GM18502 (cell line): ENCODE measurements at regions not wholly inside any gene's neighbourhood (a gene's known extent, or its start where the extent isn't known, plus 50 kb on each side); places are given as distances from the start of the nearest gene placed in this dataset.
"Not testable (repeated sequence)": the region's sequence is repeated elsewhere in the genome, so short reads cannot be mapped to it uniquely, and the experiment has no call there.

Source experiments
- ATAC-seq: cut with Tn5 transposase; IDR thresholded peaks from one replicate; pipeline ENCODE4 v1.9.1; 2021; ENCODE audit warnings: mild to moderate bottlenecking; ENCODE audit not compliant: unreplicated experiment, poor library complexity

- no peak for ATAC-seq
Observed at GRCh38 chrX:136975684-136976470, 57.9 kb downstream of the GPR101 start.

DNA sequence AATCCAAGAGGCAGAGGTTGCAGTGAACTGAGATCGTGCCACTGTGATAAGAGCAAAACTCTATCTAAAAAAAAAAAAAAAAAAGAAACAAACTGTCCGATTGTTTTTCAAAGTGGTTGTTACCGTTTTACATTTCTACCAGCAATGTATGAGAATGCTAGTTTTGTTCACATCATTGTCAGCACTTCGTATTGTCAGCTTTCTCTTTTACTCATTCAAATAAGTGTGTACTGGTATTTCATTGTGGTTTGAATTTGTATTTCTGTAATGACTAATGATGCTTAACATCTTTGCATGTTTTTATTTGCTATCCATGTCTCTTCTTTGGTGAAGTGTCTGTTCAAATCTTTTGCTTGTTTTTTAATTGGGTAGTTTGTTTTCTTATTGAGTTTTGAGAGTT, 65.8 kb downstream of the GPR101 start:
- ATAC-seq, result no peak

- ATAC-seq, result no peak
Observed at GRCh38 chrX:136963973-136964372, 69.8 kb downstream of the GPR101 start.

DNA sequence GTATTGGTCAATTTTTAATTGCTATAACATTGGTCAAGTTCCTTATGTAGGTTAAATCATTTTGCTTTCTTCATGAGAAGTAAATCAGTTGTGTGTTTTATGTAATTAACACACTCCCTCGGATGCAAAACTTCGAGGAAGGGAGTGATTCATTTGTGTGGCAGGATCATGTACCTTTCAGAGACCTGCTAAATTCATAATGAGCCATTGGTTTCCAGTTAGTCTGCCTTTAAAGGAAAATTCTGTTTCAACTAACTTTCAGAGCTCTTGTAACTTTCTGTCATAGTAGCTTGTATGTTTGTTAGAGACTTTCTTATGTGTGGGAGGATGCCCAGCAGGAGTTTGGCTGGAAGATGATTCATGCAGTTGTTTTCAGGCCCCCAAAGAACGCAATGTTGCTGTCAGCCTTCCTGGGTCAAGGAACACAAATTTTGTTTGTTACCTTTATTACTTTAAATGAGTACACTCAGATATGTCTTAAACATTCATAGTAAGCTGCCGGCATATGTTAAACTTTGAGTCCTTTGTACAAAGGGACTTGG, 72.1 kb downstream of the GPR101 start:
- ATAC-seq, result no peak

DNA sequence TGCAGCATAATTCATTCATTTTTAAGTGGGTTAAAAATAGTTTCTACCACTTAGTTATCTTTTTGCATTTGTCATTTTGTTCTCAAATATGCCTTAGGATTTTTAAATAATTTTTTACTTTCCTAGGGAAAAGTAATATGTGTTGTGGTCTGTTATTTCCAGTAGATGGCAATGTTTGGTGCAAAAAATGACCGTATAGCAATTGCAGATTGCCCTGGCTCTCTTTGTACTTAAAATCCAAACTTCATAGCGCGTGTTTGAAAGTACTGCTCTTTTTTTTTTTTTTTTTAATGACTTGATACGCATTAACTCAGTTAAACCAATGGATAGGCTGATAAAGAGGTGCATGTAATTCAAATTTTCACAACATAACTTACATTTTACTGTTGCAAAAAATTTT, 74.4 kb upstream of the RBMX start:
- no peak for ATAC-seq

DNA sequence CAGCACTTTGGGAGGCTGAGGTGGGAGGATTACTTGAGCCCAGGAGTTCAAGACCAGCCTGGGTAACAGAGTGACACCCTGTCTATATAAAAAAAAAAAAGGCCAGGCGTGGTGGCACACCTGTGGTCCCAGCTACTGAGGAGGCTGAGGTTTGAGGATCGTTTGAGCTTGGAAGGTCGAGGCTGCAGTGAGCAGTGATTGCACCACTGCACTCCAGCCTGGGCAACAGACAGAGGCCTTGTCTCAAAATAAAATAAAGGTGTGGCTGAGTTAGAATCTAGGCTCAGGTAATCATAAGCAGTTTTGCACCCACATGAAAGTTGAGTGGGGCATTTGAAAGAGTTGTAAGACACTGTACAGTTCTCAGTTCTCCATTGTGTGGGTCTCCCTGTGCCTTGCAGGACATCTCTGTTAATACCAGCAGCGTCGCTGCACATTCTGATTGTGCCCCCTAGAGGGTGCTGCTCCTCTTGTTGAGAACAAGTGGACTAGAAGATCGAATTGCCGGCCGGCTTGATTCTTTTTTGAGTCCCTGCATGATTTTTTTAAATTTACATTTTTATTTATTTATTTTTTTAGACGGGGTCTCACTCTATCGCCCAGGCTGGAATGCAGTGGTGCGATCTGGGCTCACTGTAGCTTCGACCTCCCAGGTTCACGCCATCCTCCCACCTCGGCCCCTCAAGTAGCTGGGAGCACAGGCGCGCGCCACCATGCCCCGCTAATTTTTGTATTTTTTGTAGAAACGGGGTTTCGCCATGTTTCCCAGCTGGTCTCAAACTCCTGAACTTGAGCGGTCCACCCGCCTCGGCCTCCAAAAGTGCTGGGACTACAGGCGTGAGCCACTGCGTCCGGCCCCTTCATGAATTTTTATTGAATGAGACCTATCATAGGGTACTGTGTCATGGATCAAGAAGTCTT, 73.6 kb upstream of the RBMX start:
- peak; percentile 95 for ATAC-seq

DNA sequence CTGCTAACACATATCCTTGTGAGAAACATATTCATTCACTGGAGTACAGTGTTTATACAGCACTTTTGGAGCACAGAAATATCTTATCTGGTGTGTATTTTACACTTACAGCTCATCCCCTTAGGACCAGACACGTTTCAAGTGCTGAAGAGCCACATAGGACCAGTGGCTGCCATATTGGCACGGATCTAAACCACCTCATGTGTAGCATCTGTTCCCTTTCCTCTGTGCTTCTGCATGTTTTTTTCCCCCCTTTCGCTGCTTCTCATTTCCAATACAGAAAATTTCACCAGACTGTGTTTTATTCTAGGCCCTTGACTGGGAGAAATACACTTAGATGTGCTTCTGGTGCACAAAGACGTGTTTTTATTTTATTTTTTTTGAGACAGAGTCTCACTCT, 69.7 kb upstream of the RBMX start:
- ATAC-seq, result no peak

GRCh38 chrX:136941396-136942337, 61.1 kb upstream of the RBMX start:
- no peak for ATAC-seq

DNA sequence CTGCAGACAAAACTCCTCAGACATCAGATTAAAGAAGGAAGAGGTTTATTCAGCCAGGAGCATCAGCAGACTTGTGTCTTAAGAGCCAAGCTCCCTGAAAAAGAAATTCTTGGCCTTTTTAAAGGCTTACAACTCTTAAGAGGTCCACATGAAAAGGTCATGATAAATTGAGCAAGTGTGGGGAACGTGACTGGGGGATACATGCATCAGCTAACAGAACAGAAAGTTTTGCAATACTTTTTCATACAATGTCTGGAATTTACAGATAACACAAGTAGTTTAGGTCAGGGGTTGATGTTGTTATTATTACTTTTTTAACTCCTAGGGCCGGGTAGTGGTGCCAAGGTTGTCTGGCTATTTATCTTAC, 55.6 kb upstream of the RBMX start:
- ATAC-seq, result no peak

DNA sequence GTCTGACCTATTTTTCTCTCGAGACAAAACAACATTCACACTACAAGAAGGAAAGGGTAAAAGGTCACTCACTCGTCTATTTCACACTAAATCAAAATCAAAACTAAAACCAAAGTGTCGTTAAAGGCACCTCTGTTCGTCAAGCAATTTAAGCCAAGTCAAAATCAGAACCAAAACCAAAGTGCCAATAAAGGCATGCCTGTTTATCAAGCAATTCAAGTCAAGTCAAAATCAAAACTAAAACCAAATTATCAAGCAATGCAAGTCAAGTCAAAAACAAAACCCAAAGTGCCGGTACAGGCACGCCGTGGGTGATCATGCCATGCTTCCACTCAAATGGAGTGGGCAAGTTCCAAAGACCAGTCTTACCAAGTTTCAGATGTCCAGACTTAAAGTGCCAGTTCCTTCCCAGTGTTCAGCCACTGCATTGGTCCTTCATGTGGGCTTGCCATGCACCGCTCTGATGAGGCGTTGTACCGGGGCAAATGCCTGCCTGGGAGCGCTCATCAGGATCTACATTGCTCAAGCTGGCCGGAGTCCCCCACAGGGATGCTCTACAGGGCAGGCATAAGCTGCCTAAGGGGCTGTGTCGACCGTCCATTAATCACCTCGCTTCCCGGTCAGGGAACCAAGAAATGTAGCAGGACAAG, 55.1 kb upstream of the RBMX start:
- not testable (repeated sequence) for ATAC-seq

GRCh38 chrX:136934652-136935051, 54.1 kb upstream of the RBMX start:
- ATAC-seq, result not testable (repeated sequence)

DNA sequence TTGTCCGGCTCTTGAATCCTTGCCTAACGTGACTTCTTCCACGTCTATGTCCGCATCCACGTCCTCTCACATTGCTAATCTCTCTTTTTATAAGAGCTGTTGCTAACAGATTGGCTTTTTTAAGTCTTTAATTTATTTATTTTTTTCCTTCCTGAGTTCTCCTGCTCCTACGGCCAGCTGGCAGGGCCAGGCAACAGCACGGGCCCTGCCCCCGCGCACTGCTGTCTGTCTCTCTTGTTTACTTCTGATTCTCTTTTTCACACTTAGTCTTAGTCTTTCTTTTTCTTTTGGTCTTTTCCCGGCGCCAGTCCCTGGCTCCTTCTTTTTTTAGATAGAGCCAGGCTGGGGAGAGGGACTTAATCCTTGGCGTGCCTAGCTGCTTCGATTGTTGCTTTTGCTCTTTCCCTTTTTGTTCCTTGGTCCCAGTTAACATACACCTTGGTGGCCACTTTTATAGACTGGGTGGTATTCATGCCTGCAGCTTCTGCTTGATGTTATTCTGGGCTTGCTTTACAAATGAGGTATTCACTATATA, 53.2 kb upstream of the RBMX start:
- no peak for ATAC-seq

- no peak for ATAC-seq
Observed at GRCh38 chrX:136931661-136932060, 51.1 kb upstream of the RBMX start.
